GM06990 (cell line): ENCODE measurements at regions not wholly inside any gene's neighbourhood (a gene's known extent, or its start where the extent isn't known, plus 50 kb on each side); places are given as distances from the start of the nearest gene placed in this dataset.

ENCODE experiments used
- DNase-seq: peaks from one replicate; pipeline ENCODE4 v3.0.0-alpha.2; 2011; ENCODE audit not compliant: insufficient read length; ENCODE audit errors: extremely low read depth
- H3K27me3 ChIP-seq: replicated peaks from 2 replicates; pipeline ENCODE4 v1.6.0; 2011; ENCODE audit warnings: low read length; ENCODE audit not compliant: control insufficient read depth, insufficient read depth
- H3K36me3 ChIP-seq: 2 replicates; pipeline ENCODE4 v1.5.1; 2011; ENCODE audit warnings: low read length; ENCODE audit not compliant: control insufficient read depth, insufficient read depth
- H3K4me3 ChIP-seq: replicated peaks from 2 replicates; pipeline ENCODE4 v1.5.1; 2011; ENCODE audit warnings: low read depth, mild to moderate bottlenecking, control low read depth, low read length
- CTCF ChIP-seq: IDR thresholded peaks from 2 replicates; pipeline ENCODE4 v1.5.1; 2011; ENCODE audit warnings: low read length, control low read depth, mild to moderate bottlenecking, inconsistent platforms; ENCODE audit not compliant: insufficient read depth, poor library complexity, severe bottlenecking

GRCh38 chr16:47995354-47995753, 160.4 kb downstream of the ABCC12 start:
- Histone ChIP-seq H3K27me3 (no peaks in the 10 kb centered on the region), H3K4me3 (no peak overlapping the region), H3K36me3 (no peaks in the 10 kb centered on the region)
- no peak for DNase-seq
- peak; percentile 26 for TF ChIP-seq CTCF

GRCh38 chr16:47991491-47991890, 164.3 kb downstream of the ABCC12 start:
- Histone ChIP-seq H3K36me3 (no peaks in the 10 kb centered on the region), H3K27me3 (no peaks in the 10 kb centered on the region), H3K4me3 (no peak overlapping the region)
- DNase-seq = no peak
- TF ChIP-seq CTCF = no peak

GRCh38 chr16:47990676-47991075, 165.1 kb downstream of the ABCC12 start:
- no peak for DNase-seq
- Histone ChIP-seq H3K36me3 (no peaks in the 10 kb centered on the region), H3K4me3 (no peak overlapping the region), H3K27me3 (no peaks in the 10 kb centered on the region)
- TF ChIP-seq CTCF = no peak

- no peak for TF ChIP-seq CTCF
- Histone ChIP-seq H3K4me3 (no peak overlapping the region), H3K36me3 (no peaks in the 10 kb centered on the region), H3K27me3 (no peaks in the 10 kb centered on the region; the same call in 1 of the 2 replicates)
- DNase-seq = no peak
Observed at GRCh38 chr16:47987136-47987535, 168.7 kb downstream of the ABCC12 start.

- H3K36me3 ChIP-seq = no peaks in the 10 kb centered on the region
- no peaks in the 10 kb centered on the region; the same call in 1 of the 2 replicates for H3K27me3 ChIP-seq
- H3K4me3 ChIP-seq = no peak overlapping the region
- no peak for DNase-seq
- no peak for TF ChIP-seq CTCF
Observed at GRCh38 chr16:47986031-47986430, 169.8 kb downstream of the ABCC12 start.

GRCh38 chr16:47984669-47985068, 171.1 kb downstream of the ABCC12 start:
- TF ChIP-seq CTCF = no peak
- H3K27me3 ChIP-seq = no peaks in the 10 kb centered on the region; the same call in 1 of the 2 replicates

More at GRCh38 chr16:47984669-47985068, 171.1 kb downstream of the ABCC12 start:
- Histone ChIP-seq H3K36me3 (no peaks in the 10 kb centered on the region), H3K4me3 (no peak overlapping the region)
- DNase-seq = no peak
